ENCODE measurements at regions not wholly inside any gene's neighbourhood (a gene's known extent, or its start where the extent isn't known, plus 50 kb on each side); places are given as distances from the start of the nearest gene placed in this dataset.

GRCh38 chr3:30469133-30469532 is 137.3 kb upstream of the TGFBR2 start:
- no peak overlapping the region for H3K27ac ChIP-seq
- TF ChIP-seq CTCF (conservative IDR thresholded peaks at IDR 0.05): no peak

- TF ChIP-seq CTCF (conservative IDR thresholded peaks at IDR 0.05): no peak
- no peak overlapping the region for H3K27ac ChIP-seq
These were observed 135.9 kb upstream of the TGFBR2 start for GRCh38 chr3:30470496-30470895.

GRCh38 chr3:30471066-30471465 is 135.3 kb upstream of the TGFBR2 start:
- no peak overlapping the region for H3K27ac ChIP-seq
- no peak for TF ChIP-seq CTCF (conservative IDR thresholded peaks at IDR 0.05)

- H3K27ac ChIP-seq: no peak overlapping the region
- TF ChIP-seq CTCF (conservative IDR thresholded peaks at IDR 0.05): no peak
These were observed 134.5 kb upstream of the TGFBR2 start for GRCh38 chr3:30471796-30472489.

GRCh38 chr3:30473374-30474051 is 132.9 kb upstream of the TGFBR2 start:
- no peak overlapping the region for H3K27ac ChIP-seq
- TF ChIP-seq CTCF (conservative IDR thresholded peaks at IDR 0.05): no peak

- H3K27ac ChIP-seq: no peak overlapping the region
- TF ChIP-seq CTCF (conservative IDR thresholded peaks at IDR 0.05): no peak
These were observed 132.0 kb upstream of the TGFBR2 start for GRCh38 chr3:30474371-30474770.

- TF ChIP-seq CTCF (conservative IDR thresholded peaks at IDR 0.05): no peak
These were observed 131.2 kb upstream of the TGFBR2 start for GRCh38 chr3:30475038-30475808.

More at GRCh38 chr3:30475038-30475808, 131.2 kb upstream of the TGFBR2 start:
- no peak overlapping the region for H3K27ac ChIP-seq

All from VCaP (cell line).